ENCODE measurements at regions not wholly inside any gene's neighbourhood (a gene's known extent, or its start where the extent isn't known, plus 50 kb on each side); places are given as distances from the start of the nearest gene placed in this dataset.

GRCh38 chr4:152032722-152033131 is 271.9 kb upstream of the GATB start:
- H3K27me3 ChIP-seq (replicated peaks) = no peaks in the 10 kb centered on the region
- DNase-seq = peak; percentile 53
- H3K27ac ChIP-seq = no peak overlapping the region
- in situ Hi-C loops (cut with HindIII; ENCODE audit: low pct_ligation_motif_present, low sequenced_read_pairs) = no loop called here
- H3K36me3 ChIP-seq (replicated peaks) = no peaks in the 10 kb centered on the region
- H3K4me3 ChIP-seq (ENCODE audit: low read depth, low read length) = no peak overlapping the region
- TF ChIP-seq, protein P1, sequence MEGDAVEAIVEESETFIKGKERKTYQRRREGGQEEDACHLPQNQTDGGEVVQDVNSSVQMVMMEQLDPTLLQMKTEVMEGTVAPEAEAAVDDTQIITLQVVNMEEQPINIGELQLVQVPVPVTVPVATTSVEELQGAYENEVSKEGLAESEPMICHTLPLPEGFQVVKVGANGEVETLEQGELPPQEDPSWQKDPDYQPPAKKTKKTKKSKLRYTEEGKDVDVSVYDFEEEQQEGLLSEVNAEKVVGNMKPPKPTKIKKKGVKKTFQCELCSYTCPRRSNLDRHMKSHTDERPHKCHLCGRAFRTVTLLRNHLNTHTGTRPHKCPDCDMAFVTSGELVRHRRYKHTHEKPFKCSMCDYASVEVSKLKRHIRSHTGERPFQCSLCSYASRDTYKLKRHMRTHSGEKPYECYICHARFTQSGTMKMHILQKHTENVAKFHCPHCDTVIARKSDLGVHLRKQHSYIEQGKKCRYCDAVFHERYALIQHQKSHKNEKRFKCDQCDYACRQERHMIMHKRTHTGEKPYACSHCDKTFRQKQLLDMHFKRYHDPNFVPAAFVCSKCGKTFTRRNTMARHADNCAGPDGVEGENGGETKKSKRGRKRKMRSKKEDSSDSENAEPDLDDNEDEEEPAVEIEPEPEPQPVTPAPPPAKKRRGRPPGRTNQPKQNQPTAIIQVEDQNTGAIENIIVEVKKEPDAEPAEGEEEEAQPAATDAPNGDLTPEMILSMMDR (IDR thresholded peaks at IDR 0.05; ENCODE audit: low read depth, low read length, missing control alignments) = no peak

- TF ChIP-seq, protein P1 (IDR thresholded peaks at IDR 0.05; ENCODE audit: low read depth, low read length, missing control alignments) = no peak
- H3K27me3 ChIP-seq (replicated peaks) = no peaks in the 10 kb centered on the region
- no peak overlapping the region for H3K4me3 ChIP-seq (ENCODE audit: low read depth, low read length)
- H3K27ac ChIP-seq = no peak overlapping the region
- in situ Hi-C loops (cut with HindIII; ENCODE audit: low pct_ligation_motif_present, low sequenced_read_pairs) = no loop called here
- no peaks in the 10 kb centered on the region for H3K36me3 ChIP-seq (replicated peaks)
- DNase-seq = no peak
Observed at GRCh38 chr4:152029631-152030030, 268.8 kb upstream of the GATB start.

GRCh38 chr4:152028131-152028530 is 267.3 kb upstream of the GATB start:
- Histone ChIP-seq H3K4me3 (ENCODE audit: low read depth, low read length) (no peak overlapping the region), H3K27ac (no peak overlapping the region), H3K27me3 (replicated peaks) (no peaks in the 10 kb centered on the region), H3K36me3 (replicated peaks) (no peaks in the 10 kb centered on the region)
- TF ChIP-seq, protein P1 (IDR thresholded peaks at IDR 0.05; ENCODE audit: low read depth, low read length, missing control alignments) = no peak
- in situ Hi-C loops (cut with HindIII; ENCODE audit: low pct_ligation_motif_present, low sequenced_read_pairs) = no loop called here
- no peak for DNase-seq

GRCh38 chr4:152024881-152025280 is 264.1 kb upstream of the GATB start:
- H3K27me3 ChIP-seq (replicated peaks) = no peaks in the 10 kb centered on the region
- in situ Hi-C loops (cut with HindIII; ENCODE audit: low pct_ligation_motif_present, low sequenced_read_pairs) = no loop called here
- DNase-seq = no peak

DNA sequence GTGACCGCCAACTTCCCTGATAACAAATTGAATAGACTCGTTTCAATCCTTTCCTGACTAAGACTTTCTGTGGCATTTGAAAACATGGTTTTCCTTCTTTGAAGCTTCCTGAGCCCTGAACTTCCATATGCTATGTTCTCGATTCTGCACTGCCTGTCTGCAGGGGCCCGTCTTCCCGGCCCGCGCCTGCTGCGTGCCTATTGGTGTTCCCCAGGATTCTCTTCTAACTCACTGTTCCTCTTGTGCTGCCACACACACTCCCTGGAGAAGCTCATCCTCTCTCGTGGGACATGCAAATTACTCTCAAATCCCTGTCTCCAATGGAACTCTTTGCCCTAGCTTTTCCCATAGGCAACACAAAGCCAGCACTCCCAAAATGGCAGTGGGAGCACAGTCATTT is 262.9 kb upstream of the GATB start:
- DNase-seq = no peak
- H3K27ac ChIP-seq = no peak overlapping the region
- no peak overlapping the region for H3K4me3 ChIP-seq (ENCODE audit: low read depth, low read length)
- in situ Hi-C loops (cut with HindIII; ENCODE audit: low pct_ligation_motif_present, low sequenced_read_pairs) = no loop called here
- H3K36me3 ChIP-seq (replicated peaks) = no peaks in the 10 kb centered on the region
- H3K27me3 ChIP-seq (replicated peaks) = no peaks in the 10 kb centered on the region
- TF ChIP-seq, protein P1 (IDR thresholded peaks at IDR 0.05; ENCODE audit: low read depth, low read length, missing control alignments) = no peak

More at GRCh38 chr4:152024881-152025280, 264.1 kb upstream of the GATB start:
- Histone ChIP-seq H3K27ac (no peak overlapping the region), H3K4me3 (ENCODE audit: low read depth, low read length) (no peak overlapping the region), H3K36me3 (replicated peaks) (no peaks in the 10 kb centered on the region)
- TF ChIP-seq, protein P1 (IDR thresholded peaks at IDR 0.05; ENCODE audit: low read depth, low read length, missing control alignments) = no peak

DNA sequence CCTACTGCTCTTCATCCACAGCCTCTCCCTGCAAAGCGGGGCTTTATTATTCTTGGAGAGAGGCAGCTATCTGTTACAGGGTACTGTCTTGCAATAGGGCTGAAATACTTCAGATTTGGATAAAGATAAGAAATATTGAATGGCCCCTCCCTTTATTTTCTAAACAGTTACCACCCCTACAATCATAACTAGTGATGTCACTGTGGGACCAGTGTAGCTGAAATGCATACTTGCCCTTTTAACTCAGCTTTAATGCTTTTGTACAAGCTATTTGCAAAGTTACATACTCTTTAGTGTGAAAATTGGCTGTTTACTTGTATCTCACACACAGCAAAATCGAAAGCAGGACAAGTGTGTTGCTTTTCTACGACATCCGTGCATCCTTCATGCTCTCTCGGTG is 261.7 kb upstream of the GATB start:
- in situ Hi-C loops (cut with HindIII; ENCODE audit: low pct_ligation_motif_present, low sequenced_read_pairs) = no loop called here

More for the DNA sequence above, 261.7 kb upstream of the GATB start:
- no peaks in the 10 kb centered on the region for H3K36me3 ChIP-seq (replicated peaks)
- TF ChIP-seq, protein P1 (IDR thresholded peaks at IDR 0.05; ENCODE audit: low read depth, low read length, missing control alignments) = no peak
- no peak overlapping the region for H3K4me3 ChIP-seq (ENCODE audit: low read depth, low read length)
- DNase-seq = no peak
- H3K27me3 ChIP-seq (replicated peaks) = no peaks in the 10 kb centered on the region
- H3K27ac ChIP-seq = no peak overlapping the region
